ENCODE measurements at regions not wholly inside any gene's neighbourhood (a gene's known extent, or its start where the extent isn't known, plus 50 kb on each side); places are given as distances from the start of the nearest gene placed in this dataset.

DNA sequence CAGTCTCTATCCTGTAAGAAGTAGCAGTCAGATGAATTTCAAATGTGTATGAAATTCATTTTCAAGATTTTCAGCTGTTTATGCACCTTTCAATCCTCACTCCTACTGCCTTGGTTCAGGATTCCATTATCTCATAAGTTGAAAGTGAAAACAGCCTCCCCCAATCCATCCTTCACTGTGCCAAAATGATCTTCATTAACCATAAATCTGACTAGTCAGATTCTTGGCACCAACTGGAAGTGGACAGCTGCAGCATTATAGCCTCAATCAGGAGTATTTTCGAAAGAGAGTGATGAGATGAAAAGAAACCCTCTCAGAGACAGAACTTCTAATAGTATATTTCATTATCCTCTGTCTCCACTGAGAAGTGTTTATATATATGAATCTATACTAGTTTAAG is 365.3 kb upstream of the PDGFD start:
- Histone ChIP-seq H3K4me3 (ENCODE audit: low read length) (no peak overlapping the region), H3K79me2 (ENCODE audit: low read length) (no peaks in the 10 kb centered on the region), H3K4me1 (ENCODE audit: insufficient read depth, low read length) (peaks cover 6% of the 10 kb centered on the region), H3K9me3 (ENCODE audit: low read length) (no peaks in the 10 kb centered on the region), H3K4me2 (ENCODE audit: low read length) (no peak overlapping the region), H3K27me3 (ENCODE audit: low read length) (no peaks in the 10 kb centered on the region), H3F3A (ENCODE audit: low read length, unreplicated experiment) (no peaks in the 10 kb centered on the region), H3K27ac (ENCODE audit: low read length) (no peak overlapping the region), H3K9me2 (replicated peaks; ENCODE audit: low read length) (no peaks in the 10 kb centered on the region), H2AFZ (ENCODE audit: low read length) (no peak overlapping the region), H4K20me1 (ENCODE audit: low read length) (no peaks in the 10 kb centered on the region), H3K36me3 (ENCODE audit: low read depth, low read length) (no peaks in the 10 kb centered on the region), H3K9ac (ENCODE audit: low read length) (no peak overlapping the region)
- no TSS peak for BruUV-seq (replicated peaks)
- ChIA-PET CTCF (no interaction called here), POLR2A (ENCODE audit: unreplicated experiment) (no interaction called here)
- DNase-seq (no peak), ATAC-seq (no peak)
- intact Hi-C loops (cut with micrococcal nuclease) = no loop called here
- TF ChIP-seq, protein P1, sequence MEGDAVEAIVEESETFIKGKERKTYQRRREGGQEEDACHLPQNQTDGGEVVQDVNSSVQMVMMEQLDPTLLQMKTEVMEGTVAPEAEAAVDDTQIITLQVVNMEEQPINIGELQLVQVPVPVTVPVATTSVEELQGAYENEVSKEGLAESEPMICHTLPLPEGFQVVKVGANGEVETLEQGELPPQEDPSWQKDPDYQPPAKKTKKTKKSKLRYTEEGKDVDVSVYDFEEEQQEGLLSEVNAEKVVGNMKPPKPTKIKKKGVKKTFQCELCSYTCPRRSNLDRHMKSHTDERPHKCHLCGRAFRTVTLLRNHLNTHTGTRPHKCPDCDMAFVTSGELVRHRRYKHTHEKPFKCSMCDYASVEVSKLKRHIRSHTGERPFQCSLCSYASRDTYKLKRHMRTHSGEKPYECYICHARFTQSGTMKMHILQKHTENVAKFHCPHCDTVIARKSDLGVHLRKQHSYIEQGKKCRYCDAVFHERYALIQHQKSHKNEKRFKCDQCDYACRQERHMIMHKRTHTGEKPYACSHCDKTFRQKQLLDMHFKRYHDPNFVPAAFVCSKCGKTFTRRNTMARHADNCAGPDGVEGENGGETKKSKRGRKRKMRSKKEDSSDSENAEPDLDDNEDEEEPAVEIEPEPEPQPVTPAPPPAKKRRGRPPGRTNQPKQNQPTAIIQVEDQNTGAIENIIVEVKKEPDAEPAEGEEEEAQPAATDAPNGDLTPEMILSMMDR (conservative IDR thresholded peaks at IDR 0.05; ENCODE audit: low read depth, low read length) = no peak
- TF ChIP-seq EZH2 (IDR thresholded peaks at IDR 0.05; ENCODE audit: low read length, unreplicated experiment) = no peak
- no peak for TF ChIP-seq EZH2phosphoT487 (IDR thresholded peaks at IDR 0.05; ENCODE audit: borderline replicate concordance, low read length)

DNA sequence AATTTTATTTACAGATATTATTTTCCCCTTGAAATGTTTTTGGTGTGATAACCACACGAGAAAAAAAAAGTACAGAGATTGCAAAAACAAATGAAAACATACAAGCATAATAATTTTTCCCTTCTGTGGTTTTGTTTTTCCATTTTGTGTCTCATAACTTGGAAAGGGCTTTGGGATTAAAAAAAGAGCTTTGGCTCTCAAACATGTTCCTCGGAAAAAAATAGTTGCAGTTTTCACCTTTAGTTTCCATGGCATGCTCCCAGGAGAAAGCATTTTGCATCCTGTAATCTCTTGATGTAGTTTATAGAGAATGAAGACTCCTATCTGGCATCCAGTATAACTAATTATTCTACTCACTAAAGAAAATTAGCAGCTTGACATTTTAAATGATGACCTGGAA is 362.1 kb upstream of the PDGFD start:
- H3K27ac ChIP-seq (ENCODE audit: low read length) = no peak overlapping the region
- TF ChIP-seq, protein P1 (conservative IDR thresholded peaks at IDR 0.05; ENCODE audit: low read depth, low read length) = no peak
- TF ChIP-seq EZH2 (IDR thresholded peaks at IDR 0.05; ENCODE audit: low read length, unreplicated experiment) (no peak), EZH2phosphoT487 (IDR thresholded peaks at IDR 0.05; ENCODE audit: borderline replicate concordance, low read length) (no peak)
- POLR2A ChIA-PET (ENCODE audit: unreplicated experiment) = no interaction called here
- no peaks in the 10 kb centered on the region for H3K4me1 ChIP-seq (ENCODE audit: insufficient read depth, low read length)
- DNase-seq (no peak), ATAC-seq (no peak)
- no peak overlapping the region for H2AFZ ChIP-seq (ENCODE audit: low read length)
- no peak overlapping the region for H3K4me3 ChIP-seq (ENCODE audit: low read length)
- no peaks in the 10 kb centered on the region for H3K27me3 ChIP-seq (ENCODE audit: low read length)
- no peak overlapping the region for H3K4me2 ChIP-seq (ENCODE audit: low read length)
- H3K9ac ChIP-seq (ENCODE audit: low read length) = no peak overlapping the region
- H3K9me2 ChIP-seq (replicated peaks; ENCODE audit: low read length) = no peaks in the 10 kb centered on the region
- no peaks in the 10 kb centered on the region for H3F3A ChIP-seq (ENCODE audit: low read length, unreplicated experiment)
- BruUV-seq (replicated peaks) = no TSS peak
- H3K36me3 ChIP-seq (ENCODE audit: low read depth, low read length) = no peaks in the 10 kb centered on the region
- no peaks in the 10 kb centered on the region for H3K79me2 ChIP-seq (ENCODE audit: low read length)
- intact Hi-C loops (cut with micrococcal nuclease) = no loop called here
- CTCF ChIA-PET = no interaction called here
- H3K9me3 ChIP-seq (ENCODE audit: low read length) = no peaks in the 10 kb centered on the region
- H4K20me1 ChIP-seq (ENCODE audit: low read length) = no peaks in the 10 kb centered on the region

DNA sequence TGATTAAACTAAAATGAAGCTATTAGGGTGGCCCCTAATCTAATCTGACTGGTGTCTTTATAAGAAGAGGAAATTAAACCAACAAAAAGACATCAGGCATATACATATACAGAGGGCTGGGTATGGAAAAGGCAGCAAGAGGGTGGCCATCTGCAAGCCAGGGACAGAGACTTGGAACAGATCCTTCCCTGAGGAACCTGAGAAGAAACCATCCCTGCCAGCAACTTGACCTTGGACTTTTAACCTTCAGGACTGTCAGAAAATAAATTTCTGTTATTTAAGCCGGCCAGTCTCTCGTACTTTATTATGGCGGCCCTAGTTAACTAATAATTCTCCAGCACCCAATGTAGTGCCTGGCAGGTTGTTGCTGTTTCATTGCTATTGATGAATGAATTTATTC is 361.5 kb upstream of the PDGFD start:
- POLR2A ChIA-PET (ENCODE audit: unreplicated experiment) = no interaction called here
- BruUV-seq (replicated peaks) = no TSS peak
- H3F3A ChIP-seq (ENCODE audit: low read length, unreplicated experiment) = no peaks in the 10 kb centered on the region
- DNase-seq (no peak), ATAC-seq (no peak)
- H3K36me3 ChIP-seq (ENCODE audit: low read depth, low read length) = no peaks in the 10 kb centered on the region
- H3K9me3 ChIP-seq (ENCODE audit: low read length) = no peaks in the 10 kb centered on the region
- H3K4me3 ChIP-seq (ENCODE audit: low read length) = no peak overlapping the region
- TF ChIP-seq EZH2 (IDR thresholded peaks at IDR 0.05; ENCODE audit: low read length, unreplicated experiment) (no peak), EZH2phosphoT487 (IDR thresholded peaks at IDR 0.05; ENCODE audit: borderline replicate concordance, low read length) (no peak)
- TF ChIP-seq, protein P1 (conservative IDR thresholded peaks at IDR 0.05; ENCODE audit: low read depth, low read length) = no peak
- no peak overlapping the region for H3K4me2 ChIP-seq (ENCODE audit: low read length)
- H3K27me3 ChIP-seq (ENCODE audit: low read length) = no peaks in the 10 kb centered on the region
- no peaks in the 10 kb centered on the region for H3K4me1 ChIP-seq (ENCODE audit: insufficient read depth, low read length)
- no peaks in the 10 kb centered on the region for H4K20me1 ChIP-seq (ENCODE audit: low read length)
- no peaks in the 10 kb centered on the region for H3K9me2 ChIP-seq (replicated peaks; ENCODE audit: low read length)
- H3K79me2 ChIP-seq (ENCODE audit: low read length) = no peaks in the 10 kb centered on the region
- no peak overlapping the region for H3K9ac ChIP-seq (ENCODE audit: low read length)
- H2AFZ ChIP-seq (ENCODE audit: low read length) = no peak overlapping the region
- no peak overlapping the region for H3K27ac ChIP-seq (ENCODE audit: low read length)
- intact Hi-C loops (cut with micrococcal nuclease) = no loop called here
- CTCF ChIA-PET = no interaction called here

Measured in PC-3 (cell line).